ENCODE measurements at regions not wholly inside any gene's neighbourhood (a gene's known extent, or its start where the extent isn't known, plus 50 kb on each side); places are given as distances from the start of the nearest gene placed in this dataset.
"Not testable (repeated sequence)": the region's sequence is repeated elsewhere in the genome, so short reads cannot be mapped to it uniquely, and the experiment has no call there.

GRCh38 chr6:57860481-57861315 lies 543.3 kb downstream of the PRIM2 start:
- DNase-seq: not testable (repeated sequence)

GRCh38 chr6:57870083-57870482 lies 552.7 kb downstream of the PRIM2 start:
- not testable (repeated sequence) for DNase-seq

- DNase-seq: not testable (repeated sequence)
Observed at GRCh38 chr6:57873424-57873823, 556.0 kb downstream of the PRIM2 start.

GRCh38 chr6:57876659-57877058 lies 559.2 kb downstream of the PRIM2 start:
- DNase-seq: not testable (repeated sequence)

- DNase-seq: not testable (repeated sequence)
Observed at GRCh38 chr6:57877729-57878128, 560.3 kb downstream of the PRIM2 start.

- DNase-seq: not testable (repeated sequence)
Observed at GRCh38 chr6:57878792-57879191, 561.4 kb downstream of the PRIM2 start.

GRCh38 chr6:57898850-57899249 lies 581.4 kb downstream of the PRIM2 start:
- DNase-seq: not testable (repeated sequence)

GRCh38 chr6:57900687-57901399 lies 583.4 kb downstream of the PRIM2 start:
- DNase-seq: not testable (repeated sequence)

- not testable (repeated sequence) for DNase-seq
Observed at GRCh38 chr6:57901445-57901844, 584.0 kb downstream of the PRIM2 start.

GRCh38 chr6:57904356-57904755 lies 586.9 kb downstream of the PRIM2 start:
- not testable (repeated sequence) for DNase-seq

GRCh38 chr6:57915300-57915699 lies 597.9 kb downstream of the PRIM2 start:
- DNase-seq: not testable (repeated sequence)

GRCh38 chr6:57942966-57943365 lies 625.5 kb downstream of the PRIM2 start:
- DNase-seq: not testable (repeated sequence)

- not testable (repeated sequence) for DNase-seq
Observed at GRCh38 chr6:57946084-57946768, 628.8 kb downstream of the PRIM2 start.

- DNase-seq: not testable (repeated sequence)
Observed at GRCh38 chr6:57946769-57947091, 629.3 kb downstream of the PRIM2 start.

GRCh38 chr6:57948481-57948880 lies 631.1 kb downstream of the PRIM2 start:
- not testable (repeated sequence) for DNase-seq

GRCh38 chr6:57950430-57950829 lies 633.0 kb downstream of the PRIM2 start:
- DNase-seq: not testable (repeated sequence)

GRCh38 chr6:57966757-57967156 lies 649.3 kb downstream of the PRIM2 start:
- not testable (repeated sequence) for DNase-seq

GRCh38 chr6:57971956-57972355 lies 654.5 kb downstream of the PRIM2 start:
- not testable (repeated sequence) for DNase-seq

- DNase-seq: no peak
Observed at GRCh38 chr6:57974653-57975052, 657.2 kb downstream of the PRIM2 start.

GRCh38 chr6:57975127-57975526 lies 657.7 kb downstream of the PRIM2 start:
- DNase-seq: not testable (repeated sequence)

- not testable (repeated sequence) for DNase-seq
Observed at GRCh38 chr6:57976371-57976770, 658.9 kb downstream of the PRIM2 start.

- peak; percentile 50 for DNase-seq
Observed at GRCh38 chr6:57983603-57984002, 666.2 kb downstream of the PRIM2 start.

- DNase-seq: peak; percentile 50
Observed at GRCh38 chr6:57984575-57984974, 667.1 kb downstream of the PRIM2 start.
